NT2/D1 (cell line): ENCODE measurements at regions not wholly inside any gene's neighbourhood (a gene's known extent, or its start where the extent isn't known, plus 50 kb on each side); places are given as distances from the start of the nearest gene placed in this dataset.

Experiments used
- YY1 ChIP-seq: IDR thresholded peaks from 2 replicates; pipeline ENCODE4 v1.6.1; 2011; ENCODE audit not compliant: insufficient read length, insufficient read depth
- ZNF274 ChIP-seq: IDR thresholded peaks from 2 replicates; pipeline ENCODE4 v1.6.1; 2011; ENCODE audit warnings: mild to moderate bottlenecking, low read depth, low read length

GRCh38 chr3:8223766-8224165 is 277.9 kb upstream of the LMCD1 start:
- TF ChIP-seq YY1 (no peak), ZNF274 (no peak)
